IMR-90 (cell line): ENCODE measurements at regions not wholly inside any gene's neighbourhood (a gene's known extent, or its start where the extent isn't known, plus 50 kb on each side); places are given as distances from the start of the nearest gene placed in this dataset.

ENCODE experiments used
- ATAC-seq: fragments of 200-7000 bp; cut with Tn5 transposase; 2 replicates; pipeline ENCODE4 v1.9.1; 2020; ENCODE audit warnings: low read depth, mild to moderate bottlenecking, moderate library complexity
- BruUV-seq: library from RNA; stranded (reverse); fragments of 400-500 nt; replicated peaks from 2 replicates; lab custom pipeline; 2021; lab: Mats Ljungman, UMichigan
- CTCF ChIA-PET: fragments of 300-600 bp; formaldehyde crosslinking; extraction: SDS; loops from one replicate; lab custom pipeline; 2021; ENCODE audit warnings: antibody characterized with exemption; lab: Yijun Ruan, JAX
- POLR2A ChIA-PET: fragments of 300-600 bp; sonication (Branson Sonifier 250); formaldehyde crosslinking; loops from one replicate; lab custom pipeline; 2022; ENCODE audit warnings: antibody characterized with exemption; ENCODE audit not compliant: unreplicated experiment; lab: Charles Lee
- DNase-seq: peaks from one replicate; pipeline ENCODE4 v3.0.0; 2013
- H2AFZ ChIP-seq: replicated peaks from 2 replicates; pipeline ENCODE3; 2013; ENCODE audit warnings: low read length, mild to moderate bottlenecking; ENCODE audit not compliant: poor library complexity
- H2AK5ac ChIP-seq: 2 replicates; pipeline ENCODE4 v1.6.1; 2013; ENCODE audit warnings: low read depth, low read length, inconsistent platforms
- H2AK9ac ChIP-seq: replicated peaks from 2 replicates; pipeline ENCODE3; 2013; ENCODE audit warnings: mild to moderate bottlenecking, low read depth, low read length, moderate library complexity; ENCODE audit not compliant: poor library complexity
- H2BK120ac ChIP-seq: 2 replicates; pipeline ENCODE4 v1.6.1; 2013; ENCODE audit warnings: low read depth, low read length, inconsistent platforms
- H2BK15ac ChIP-seq: 3 replicates; pipeline ENCODE4 v1.6.1; 2013; ENCODE audit warnings: low read depth, low read length, inconsistent platforms
- H2BK20ac ChIP-seq: 2 replicates; pipeline ENCODE4 v1.6.1; 2013; ENCODE audit warnings: low read depth, mild to moderate bottlenecking, inconsistent platforms, low read length, moderate library complexity
- H2BK5ac ChIP-seq: 2 replicates; pipeline ENCODE4 v1.6.1; 2013; ENCODE audit warnings: mild to moderate bottlenecking, low read depth, low read length, inconsistent platforms; ENCODE audit not compliant: poor library complexity, severe bottlenecking
- H3K14ac ChIP-seq: replicated peaks from 2 replicates; pipeline ENCODE4 v1.6.1; 2013; ENCODE audit warnings: low read depth, low read length, inconsistent platforms
- H3K18ac ChIP-seq: 2 replicates; pipeline ENCODE4 v1.6.1; 2013; ENCODE audit warnings: low read depth, low read length, control low read depth
- H3K23ac ChIP-seq: 2 replicates; pipeline ENCODE4 v1.6.1; 2013; ENCODE audit warnings: low read depth, low read length, inconsistent platforms
- H3K27ac ChIP-seq: 2 replicates; pipeline ENCODE4 v1.5.1; 2013; ENCODE audit warnings: mild to moderate bottlenecking, control low read depth, low read length; ENCODE audit not compliant: insufficient read depth
- H3K27me3 ChIP-seq: 2 replicates; pipeline ENCODE4 v1.6.1; 2013; ENCODE audit warnings: low read length; ENCODE audit not compliant: control insufficient read depth, insufficient read depth
- H3K36me3 ChIP-seq: 2 replicates; pipeline ENCODE4 v1.6.1; 2013; ENCODE audit warnings: low read length, mixed read lengths; ENCODE audit not compliant: control insufficient read depth, insufficient read depth
- H3K4ac ChIP-seq: 2 replicates; pipeline ENCODE4 v1.6.1; 2013; ENCODE audit warnings: low read depth, low read length, inconsistent platforms
- H3K4me1 ChIP-seq: 2 replicates; pipeline ENCODE4 v1.6.1; 2013; ENCODE audit warnings: low read length, mixed read lengths; ENCODE audit not compliant: control insufficient read depth, insufficient read depth
- H3K4me2 ChIP-seq: 2 replicates; pipeline ENCODE4 v1.6.1; 2013; ENCODE audit warnings: low read depth, mild to moderate bottlenecking, control low read depth, low read length, moderate library complexity
- H3K4me3 ChIP-seq: 2 replicates; pipeline ENCODE4 v1.5.1; 2013; ENCODE audit warnings: low read depth, mild to moderate bottlenecking, control low read depth, low read length, moderate library complexity; ENCODE audit not compliant: insufficient read depth
- H3K56ac ChIP-seq: 2 replicates; pipeline ENCODE4 v1.6.1; 2013; ENCODE audit warnings: low read length, inconsistent platforms; ENCODE audit not compliant: insufficient read depth; ENCODE audit errors: extremely low read depth
- H3K79me1 ChIP-seq, 2 experiments: 2 replicates each; pipeline ENCODE4 v1.6.1; 2013; ENCODE audit warnings: low read length in 2 of 2, inconsistent platforms in 1 of 2, low read depth in 1 of 2
- H3K9ac ChIP-seq: 2 replicates; pipeline ENCODE4 v1.6.1; 2013; ENCODE audit warnings: low read depth, low read length, control low read depth
- H3K9me1 ChIP-seq: 2 replicates; pipeline ENCODE4 v1.6.1; 2013; ENCODE audit warnings: low read length, inconsistent platforms; ENCODE audit not compliant: insufficient read depth
- H3K9me3 ChIP-seq: 2 replicates; pipeline ENCODE4 v1.6.1; 2013; ENCODE audit warnings: low read length; ENCODE audit not compliant: control insufficient read depth, insufficient read depth
- H4K20me1 ChIP-seq: 2 replicates; pipeline ENCODE4 v1.6.1; 2013; ENCODE audit warnings: low read length, inconsistent platforms; ENCODE audit not compliant: insufficient read depth
- H4K5ac ChIP-seq: 2 replicates; pipeline ENCODE4 v1.6.1; 2013; ENCODE audit warnings: mild to moderate bottlenecking, low read depth, low read length, control low read depth
- H4K8ac ChIP-seq, 2 experiments: 2 replicates each; pipeline ENCODE4 v1.6.1; 2013; ENCODE audit warnings: low read depth in 2 of 2, low read length in 2 of 2, control low read depth in 1 of 2, inconsistent platforms in 1 of 2
- H4K91ac ChIP-seq: 2 replicates; pipeline ENCODE4 v1.6.1; 2013; ENCODE audit warnings: low read depth, low read length, inconsistent platforms; ENCODE audit not compliant: insufficient read depth
- BHLHE40 ChIP-seq: fragments of 150-350 bp; IDR thresholded peaks from 2 replicates; pipeline ENCODE4 v1.6.1; 2016; ENCODE audit warnings: mild to moderate bottlenecking, low read depth, low read length
- CEBPB ChIP-seq: IDR thresholded peaks from 2 replicates; pipeline ENCODE4 v1.6.1; 2012; ENCODE audit warnings: low read depth, low read length, improper control_type of control experiment
- CHD1 ChIP-seq: IDR thresholded peaks from 2 replicates; pipeline ENCODE4 v1.6.1; 2012; ENCODE audit warnings: low read depth, low read length, improper control_type of control experiment
- CTCF ChIP-seq: conservative IDR thresholded peaks from 2 replicates; pipeline ENCODE4 v1.5.1; 2012; ENCODE audit warnings: mild to moderate bottlenecking, low read depth, low read length, improper control_type of control experiment
- ELK1 ChIP-seq: fragments of 150-350 bp; IDR thresholded peaks from 2 replicates; pipeline ENCODE4 v1.6.1; 2016; ENCODE audit warnings: low read depth, mild to moderate bottlenecking, low read length, moderate library complexity, borderline replicate concordance
- FOS ChIP-seq: fragments of 150-350 bp; IDR thresholded peaks from 2 replicates; pipeline ENCODE4 v1.6.1; 2016; ENCODE audit warnings: low read depth, low read length
- MAFK ChIP-seq: IDR thresholded peaks from 2 replicates; pipeline ENCODE4 v1.6.1; 2012; ENCODE audit warnings: low read depth, low read length, improper control_type of control experiment
- MAZ ChIP-seq: IDR thresholded peaks from 2 replicates; pipeline ENCODE4 v1.6.1; 2012; ENCODE audit warnings: low read depth, mild to moderate bottlenecking, low read length, improper control_type of control experiment, moderate library complexity, borderline replicate concordance
- MXI1 ChIP-seq: IDR thresholded peaks from 2 replicates; pipeline ENCODE4 v1.6.1; 2012; ENCODE audit warnings: low read depth, mild to moderate bottlenecking, low read length, moderate library complexity, borderline replicate concordance
- NFE2L2 ChIP-seq: fragments of 150-350 bp; IDR thresholded peaks from 2 replicates; pipeline ENCODE4 v1.6.1; 2016; ENCODE audit warnings: low read depth, mild to moderate bottlenecking, low read length
- POLR2A ChIP-seq: IDR thresholded peaks from 2 replicates; pipeline ENCODE4 v1.6.1; 2012; ENCODE audit warnings: mild to moderate bottlenecking, low read depth, low read length
- RAD21 ChIP-seq: IDR thresholded peaks from 2 replicates; pipeline ENCODE4 v1.6.1; 2012; ENCODE audit warnings: low read length, improper control_type of control experiment
- RCOR1 ChIP-seq: IDR thresholded peaks from 2 replicates; pipeline ENCODE4 v1.6.1; 2012; ENCODE audit warnings: mild to moderate bottlenecking, low read length, improper control_type of control experiment; ENCODE audit not compliant: insufficient replicate concordance
- RFX5 ChIP-seq: IDR thresholded peaks from 2 replicates; pipeline ENCODE4 v1.8.0; 2012; ENCODE audit warnings: low read depth, mild to moderate bottlenecking, low read length, moderate library complexity
- SMC3 ChIP-seq: fragments of 150-350 bp; IDR thresholded peaks from 2 replicates; pipeline ENCODE4 v1.6.1; 2016; ENCODE audit warnings: low read depth, mild to moderate bottlenecking, antibody characterized with exemption, low read length, moderate library complexity
- USF2 ChIP-seq: fragments of 150-350 bp; IDR thresholded peaks from 2 replicates; pipeline ENCODE4 v1.6.1; 2017; ENCODE audit warnings: mild to moderate bottlenecking, antibody characterized with exemption, low read length, low read depth
- WGBS, 2 experiments: methylation state at CpG; one replicate each; pipeline versions ENCODE4 v1.1.5 to v1.1.7; 2013; ENCODE audit warnings: missing lambda C conversion rate in 2 of 2; ENCODE audit not compliant: insufficient read length in 1 of 2; ENCODE audit errors: extremely low coverage in 2 of 2; 5-methylcytosine and 5-hydroxymethylcytosine counted together
- dilution Hi-C: fragments of 300-500 bp; cut with HindIII; formaldehyde crosslinking; loops from one replicate; pipeline ENCODE4 v1.14.3; 2018; ENCODE audit warnings: low sequenced_read_pairs; ENCODE audit not compliant: unreplicated experiment
- in situ Hi-C: fragments of 300-500 bp; cut with MboI; formaldehyde crosslinking; loops from 3 replicates; pipeline ENCODE4 v1.14.3; 2019; ENCODE audit warnings: low sequenced_read_pairs, inconsistent platforms, mixed read lengths
- intact Hi-C: fragments of 100-400 bp; cut with micrococcal nuclease; formaldehyde crosslinking; loops from 2 replicates; pipeline ENCODE4 v1.10.0; 2022

GRCh38 chr9:24464319-24464951 lies 81.3 kb downstream of the IZUMO3 start:
- DNase-seq (no peak), ATAC-seq (no peak)
- dilution Hi-C loops, result no loop called here
- Histone ChIP-seq H3K14ac (no peak overlapping the region), H3K56ac (no peak overlapping the region), H3K27ac (no peak overlapping the region), H3K4ac (no peak overlapping the region), H4K5ac (no peak overlapping the region), H3K4me2 (no peak overlapping the region), H4K20me1 (no peaks in the 10 kb centered on the region), H3K9me1 (no peaks in the 10 kb centered on the region), H3K27me3 (no peaks in the 10 kb centered on the region), H3K18ac (no peak overlapping the region), H2AFZ (no peak overlapping the region), H2BK120ac (no peak overlapping the region), H2BK5ac (no peak overlapping the region), H4K91ac (no peak overlapping the region), H2BK20ac (no peak overlapping the region), H3K79me1 (no peaks in the 10 kb centered on the region), H2BK15ac (no peak overlapping the region), H4K8ac (no peak overlapping the region), H3K9ac (no peak overlapping the region), H3K4me1 (no peaks in the 10 kb centered on the region), H3K4me3 (no peak overlapping the region), H3K23ac (no peak overlapping the region), H3K36me3 (no peaks in the 10 kb centered on the region), H3K9me3 (peaks cover 2% of the 10 kb centered on the region; the same call in 1 of the 2 replicates), H2AK9ac (no peak overlapping the region), H2AK5ac (no peak overlapping the region)
- in situ Hi-C loops, result no loop called here
- CTCF ChIA-PET, result no interaction called here
- intact Hi-C loops, result no loop called here
- TF ChIP-seq MAFK, result no peak
- TF ChIP-seq MAZ, result no peak
- TF ChIP-seq CTCF, result no peak
- TF ChIP-seq MXI1, result no peak
- no peak for TF ChIP-seq USF2
- TF ChIP-seq SMC3, result no peak
- TF ChIP-seq POLR2A, result no peak
- no peak for TF ChIP-seq CEBPB
- no peak for TF ChIP-seq ELK1
- TF ChIP-seq RCOR1, result no peak
- TF ChIP-seq CHD1, result no peak
- no peak for TF ChIP-seq RAD21
- no peak for TF ChIP-seq RFX5
- TF ChIP-seq NFE2L2, result no peak
- TF ChIP-seq BHLHE40, result no peak
- TF ChIP-seq FOS, result no peak
- BruUV-seq, result no TSS peak
- WGBS, 2 experiments, result no CpG with 5 or more reads among the region's 2 CpGs
- POLR2A ChIA-PET, result no interaction called here
